Fibroblast of skin of left quadriceps (primary cell): ENCODE measurements at regions not wholly inside any gene's neighbourhood (a gene's known extent, or its start where the extent isn't known, plus 50 kb on each side); places are given as distances from the start of the nearest gene placed in this dataset.
A peak's percentile ranks its signal among the peaks of the same experiment; 100 is the strongest.
"Not testable (repeated sequence)": the region's sequence is repeated elsewhere in the genome, so short reads cannot be mapped to it uniquely, and the experiment has no call there.

Source experiments
- DNase-seq, 2 experiments: peaks; one replicate each; pipeline ENCODE4 v3.0.0-alpha.2; 2013; ENCODE audit warnings: low read depth in 2 of 2

- not testable (repeated sequence) for DNase-seq
Observed at GRCh38 chr5:17034992-17035391, 98.9 kb upstream of the MYO10 start.

GRCh38 chr5:17037751-17038150 is 101.7 kb upstream of the MYO10 start:
- no peak for DNase-seq

- DNase-seq: no peak
Observed at GRCh38 chr5:17039170-17039569, 103.1 kb upstream of the MYO10 start.

GRCh38 chr5:17042041-17042440 is 106.0 kb upstream of the MYO10 start:
- no peak for DNase-seq

GRCh38 chr5:17046320-17046719 is 110.2 kb upstream of the MYO10 start:
- DNase-seq: no peak

DNA sequence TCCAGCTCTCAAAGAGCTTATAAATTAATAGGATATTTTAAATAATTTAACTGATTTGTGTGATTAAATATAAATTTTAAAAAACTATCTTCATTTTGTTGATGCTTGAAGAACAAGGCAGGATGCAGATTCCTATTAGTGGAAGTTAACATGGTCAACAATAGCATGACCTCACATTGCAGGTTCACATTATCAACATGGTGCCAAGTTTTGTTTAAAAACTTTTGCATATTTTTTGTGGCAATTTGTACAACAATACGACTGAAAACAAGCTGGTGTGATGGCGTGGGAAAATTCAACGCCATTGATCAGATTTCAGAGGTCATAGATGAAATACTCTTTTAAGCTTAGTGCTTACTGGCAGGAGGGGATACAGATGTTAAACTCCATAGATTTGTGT is 114.1 kb upstream of the MYO10 start:
- DNase-seq: no peak

DNA sequence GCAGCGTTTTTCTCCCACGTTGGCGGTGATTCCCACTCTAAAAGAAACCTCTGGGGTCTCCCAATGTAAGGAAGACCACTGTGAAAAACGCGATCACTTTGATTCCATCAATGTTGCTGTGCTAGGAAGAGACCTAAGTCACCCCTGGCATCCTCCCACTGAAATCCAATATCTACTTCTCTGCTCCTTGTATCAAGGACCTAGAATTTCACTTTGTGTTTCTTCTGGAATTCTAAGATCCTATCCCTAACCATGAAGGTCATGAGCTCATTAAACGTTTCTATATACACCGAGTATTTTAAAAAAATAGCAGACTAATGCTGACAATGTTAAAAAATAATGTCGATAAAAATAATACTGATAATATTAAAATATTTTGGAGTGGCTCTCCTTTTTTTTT is 118.8 kb upstream of the MYO10 start:
- DNase-seq: no peak

DNA sequence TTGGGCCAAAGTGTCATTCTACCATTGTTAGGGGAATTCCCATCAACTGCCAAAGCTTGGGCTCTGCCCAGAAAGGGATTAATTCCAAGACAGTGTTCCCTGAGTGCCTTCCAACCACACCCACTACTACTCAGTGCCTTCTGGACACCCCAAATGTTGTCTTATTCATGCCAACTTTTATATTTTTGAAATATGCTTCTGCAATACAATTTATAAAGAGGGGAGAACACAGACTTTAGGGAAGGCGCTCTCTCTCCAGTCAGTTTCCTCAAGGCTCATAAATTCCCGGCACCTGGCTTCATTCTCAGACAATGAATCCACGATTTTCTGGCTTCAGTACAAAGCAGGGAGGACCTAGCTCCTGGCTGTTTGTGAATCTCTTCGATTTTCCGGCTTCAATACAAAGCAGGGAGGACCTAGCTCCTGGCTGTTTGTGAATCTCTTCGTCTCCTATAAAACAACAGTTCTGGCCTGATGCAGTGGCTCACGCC is 120.1 kb upstream of the MYO10 start:
- no peak for DNase-seq

DNA sequence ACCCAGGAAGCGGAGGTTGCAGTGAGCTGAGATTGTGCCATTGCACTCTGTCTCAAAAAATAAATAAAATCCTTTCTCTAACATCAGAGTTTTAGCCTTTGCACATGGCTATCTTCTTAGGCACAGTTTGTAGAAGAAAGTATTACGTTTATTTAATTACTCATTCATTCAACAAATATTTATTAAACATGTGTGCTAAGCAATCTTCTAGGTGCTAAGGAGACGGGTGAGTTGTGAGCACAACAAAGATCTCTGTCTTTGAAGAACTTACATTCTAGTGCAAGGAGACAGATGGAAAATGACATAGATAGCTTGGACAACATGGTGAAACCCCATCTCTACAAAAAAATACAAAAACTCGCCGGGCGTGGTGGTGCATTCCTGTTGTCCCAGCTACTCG is 122.3 kb upstream of the MYO10 start:
- no peak for DNase-seq

DNA sequence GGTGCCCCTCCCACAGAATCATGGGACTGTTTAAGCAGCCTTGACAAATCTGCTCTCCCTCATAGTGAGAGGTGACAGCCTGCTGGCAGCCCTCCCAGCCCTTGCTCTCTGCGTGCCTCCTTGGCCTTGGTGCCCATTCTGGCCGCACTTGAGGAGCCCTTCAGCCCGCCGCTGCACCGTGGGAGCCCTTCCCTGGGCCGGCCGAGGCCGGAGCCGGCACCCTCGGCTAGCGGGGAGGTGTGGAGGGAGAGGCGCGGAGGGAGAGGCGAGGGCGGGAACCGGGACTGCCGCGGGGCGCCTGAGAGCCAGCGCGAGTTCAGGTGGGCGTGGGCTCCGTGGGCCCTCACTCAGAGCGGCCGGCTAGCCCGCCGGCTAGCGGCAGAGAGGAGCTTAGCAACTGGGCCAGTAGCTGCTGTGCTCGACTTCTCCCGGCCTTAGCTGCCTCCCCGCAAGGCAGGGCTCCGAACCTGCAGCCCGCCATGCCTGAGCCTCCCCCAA is 125.9 kb upstream of the MYO10 start:
- no peak for DNase-seq

GRCh38 chr5:17062741-17063140 is 126.7 kb upstream of the MYO10 start:
- not testable (repeated sequence) for DNase-seq

DNA sequence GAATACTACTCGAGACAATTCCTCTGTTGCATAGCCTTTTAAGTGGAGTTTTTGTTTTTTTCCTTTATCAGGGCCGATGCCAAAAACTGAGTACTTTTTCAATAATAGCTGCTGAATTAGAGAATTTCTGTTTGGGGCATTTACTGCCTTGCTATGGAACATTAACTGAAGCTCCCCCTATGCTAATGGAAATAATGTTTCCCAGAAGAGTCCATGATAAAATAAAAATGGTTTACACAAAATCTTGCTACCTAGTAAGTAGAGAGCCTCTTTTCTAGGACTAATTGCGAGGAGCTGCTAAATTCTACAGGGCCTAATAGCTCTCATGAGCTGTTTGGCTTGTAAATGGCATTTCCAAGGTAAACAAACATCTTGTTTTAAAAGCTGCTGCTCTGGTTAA is 128.2 kb upstream of the MYO10 start:
- DNase-seq: no peak

DNA sequence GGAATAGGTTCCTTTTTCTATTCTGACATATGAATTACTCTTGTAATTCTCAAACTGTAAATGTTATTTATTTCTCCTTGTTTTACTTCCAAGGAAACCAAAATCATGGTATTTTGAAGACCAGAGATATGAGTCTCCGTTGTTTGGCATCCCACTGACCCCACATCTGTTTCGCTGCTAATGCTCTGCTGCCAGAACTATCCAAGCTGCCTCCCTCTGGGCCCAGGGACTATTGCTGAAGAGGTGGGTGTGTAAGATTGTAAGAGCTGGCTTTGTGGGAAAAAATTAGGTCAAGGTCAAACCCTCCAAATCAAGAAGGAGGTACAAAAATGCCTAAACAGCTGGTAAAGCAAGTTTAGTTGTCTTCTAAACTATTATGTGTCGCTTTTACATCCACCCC is 129.4 kb upstream of the MYO10 start:
- no peak for DNase-seq

- DNase-seq: not testable (repeated sequence)
Observed at GRCh38 chr5:17066026-17066425, 129.9 kb upstream of the MYO10 start.

DNA sequence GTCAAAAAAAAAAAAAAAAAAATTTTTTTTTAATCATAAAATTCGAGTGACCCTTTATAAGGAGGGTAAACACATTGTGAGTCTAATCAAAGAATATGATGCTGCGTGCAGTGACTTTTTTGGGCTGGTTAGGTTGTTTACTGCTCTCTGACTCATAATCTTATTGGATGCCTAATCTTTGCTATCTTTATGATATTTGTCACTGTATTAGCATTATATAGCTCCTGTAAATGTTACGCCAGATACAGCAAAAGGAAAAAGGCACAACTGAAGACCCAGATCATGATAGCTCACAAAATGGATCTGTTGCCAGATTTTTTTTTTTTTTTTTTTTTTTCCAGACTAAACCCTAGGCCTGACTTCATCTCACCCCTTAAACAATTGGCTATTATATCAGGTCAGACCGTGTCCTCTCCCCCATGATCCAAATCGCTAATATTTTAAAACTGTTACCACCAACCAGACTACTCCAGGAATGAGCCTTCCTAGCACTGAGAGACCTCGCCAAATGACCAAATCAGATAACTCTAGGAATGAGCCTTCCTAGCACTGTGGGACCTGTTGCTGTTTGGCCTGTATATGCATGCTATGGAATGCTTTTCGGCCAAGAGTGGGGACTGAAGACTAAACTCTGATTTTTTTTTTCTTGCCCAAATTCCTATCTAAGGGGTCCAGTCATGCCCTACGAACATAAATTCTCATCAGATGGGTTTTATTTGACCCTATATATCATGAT is 131.7 kb upstream of the MYO10 start:
- DNase-seq: no peak

DNA sequence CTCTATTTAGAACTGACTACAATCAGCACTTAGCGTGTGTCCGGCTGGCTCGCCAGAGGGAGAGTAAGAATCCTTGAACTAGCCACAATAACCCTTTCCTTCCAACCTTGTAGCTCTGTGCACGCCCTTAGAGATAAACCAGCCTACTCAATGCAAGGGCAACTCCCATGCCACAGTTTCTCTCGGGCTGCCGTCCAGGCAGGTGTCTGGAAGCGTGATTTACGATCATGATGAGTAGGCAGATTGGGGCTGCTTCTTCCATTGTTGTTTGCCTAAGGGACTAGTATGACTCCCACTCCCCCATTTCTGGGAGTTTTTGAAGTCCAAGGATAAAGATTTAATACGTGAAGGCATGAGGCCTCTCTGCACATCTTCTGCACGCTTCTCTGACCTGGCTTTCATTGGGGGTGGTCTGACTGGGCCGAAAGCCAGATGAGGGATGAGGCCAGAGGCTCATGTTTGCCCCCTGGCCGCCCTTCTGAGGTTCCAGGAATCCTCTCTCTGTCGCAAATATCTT is 134.0 kb upstream of the MYO10 start:
- no peak for DNase-seq

DNA sequence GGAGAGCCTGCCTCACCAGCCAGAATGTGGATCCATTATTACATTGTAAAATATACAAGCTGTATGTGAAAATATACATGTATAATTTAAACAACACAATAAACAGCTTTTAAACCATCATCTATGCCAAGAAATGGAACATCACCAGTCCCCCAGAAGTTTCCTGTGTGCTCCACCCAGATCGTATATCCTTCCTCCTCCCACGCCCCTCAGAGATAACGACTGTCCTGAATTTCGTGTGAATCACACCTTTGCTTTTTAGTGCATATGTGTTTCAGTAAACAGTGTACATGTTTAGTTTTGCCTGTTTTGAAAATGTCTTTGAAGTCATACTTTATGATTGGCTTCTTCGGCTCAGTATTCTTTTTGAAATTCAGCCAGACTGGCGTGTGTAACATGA is 134.6 kb upstream of the MYO10 start:
- DNase-seq: no peak

GRCh38 chr5:17075236-17075635 is 139.1 kb upstream of the MYO10 start:
- DNase-seq: no peak

DNA sequence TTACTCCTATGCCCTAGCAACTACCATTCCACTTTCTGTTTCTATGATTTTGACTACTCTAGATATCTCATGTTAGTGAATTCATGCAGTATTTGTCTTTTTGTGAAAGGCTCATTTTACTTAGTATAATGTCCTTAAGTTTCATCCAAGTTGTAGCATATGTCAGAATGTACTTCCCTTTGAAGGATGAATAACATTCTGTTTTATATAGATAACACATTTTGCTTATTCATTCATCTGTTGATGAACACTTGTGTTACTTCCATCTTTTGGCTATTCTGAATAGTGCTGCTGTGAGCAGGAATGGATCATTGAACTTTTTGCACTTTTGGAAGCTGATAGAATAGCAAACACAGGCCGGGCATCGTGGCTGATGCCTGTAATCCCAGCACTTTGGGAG is 140.2 kb upstream of the MYO10 start:
- DNase-seq: no peak

DNA sequence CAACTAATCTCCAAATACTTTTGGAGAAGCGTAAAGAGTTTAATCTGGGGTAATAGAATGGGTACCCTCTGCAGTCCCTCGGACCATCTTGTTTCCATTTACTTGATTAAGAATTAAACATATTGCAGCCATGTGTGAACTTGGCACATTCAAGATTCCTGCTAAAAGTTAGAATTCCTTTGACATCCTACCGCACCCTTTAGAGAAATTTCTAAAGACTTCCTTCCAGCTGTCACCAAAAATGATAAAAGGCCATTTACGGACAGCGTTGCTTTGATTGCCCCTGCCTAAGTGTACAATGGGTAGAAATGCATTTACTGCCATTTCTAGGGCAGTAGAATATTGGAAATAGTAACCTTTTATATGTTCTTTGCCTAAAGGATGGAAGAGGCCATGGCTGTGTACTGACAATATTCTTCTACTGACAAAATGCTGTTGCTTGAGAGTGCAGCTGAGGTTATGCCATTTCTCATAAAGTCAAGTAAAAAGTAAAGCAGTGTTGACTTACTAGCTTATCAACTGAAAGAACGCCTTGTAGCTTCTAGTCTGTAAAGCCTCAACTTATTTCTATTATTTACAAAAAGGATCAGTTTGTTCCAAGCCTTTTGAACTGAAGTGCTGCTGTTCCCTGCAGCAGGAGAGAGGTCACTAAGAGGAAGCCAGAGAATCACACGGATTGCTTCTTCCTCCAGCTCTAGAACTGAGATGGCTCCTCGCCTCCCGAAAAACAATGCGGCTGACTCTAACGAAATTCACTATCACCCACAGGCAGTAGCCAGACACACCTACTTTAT is 139.8 kb upstream of the BASP1 start:
- peak; percentile 56 to 57 for DNase-seq

GRCh38 chr5:17079562-17079961 is 137.9 kb upstream of the BASP1 start:
- DNase-seq: no peak

DNA sequence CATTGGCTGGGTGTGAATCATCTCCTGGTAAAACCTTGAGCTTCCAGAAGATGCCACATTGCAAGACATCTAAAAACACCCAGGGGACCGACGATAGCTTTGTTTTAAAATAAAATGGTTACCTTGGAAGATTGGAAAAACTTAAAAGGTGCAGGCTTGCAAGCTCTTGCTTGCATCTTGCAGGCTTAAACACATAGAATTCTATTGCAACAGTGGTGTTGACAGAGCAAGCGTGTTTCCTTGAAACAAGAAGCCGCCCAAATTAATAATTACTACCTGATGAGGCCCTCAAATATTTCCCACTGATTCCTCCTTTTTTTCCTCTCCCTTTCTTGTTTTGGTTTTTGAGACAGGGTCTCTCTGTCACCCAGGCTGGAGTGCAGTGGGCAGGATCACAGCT is 137.1 kb upstream of the BASP1 start:
- DNase-seq: peak in 1 of 2 experiments; percentile 24

DNA sequence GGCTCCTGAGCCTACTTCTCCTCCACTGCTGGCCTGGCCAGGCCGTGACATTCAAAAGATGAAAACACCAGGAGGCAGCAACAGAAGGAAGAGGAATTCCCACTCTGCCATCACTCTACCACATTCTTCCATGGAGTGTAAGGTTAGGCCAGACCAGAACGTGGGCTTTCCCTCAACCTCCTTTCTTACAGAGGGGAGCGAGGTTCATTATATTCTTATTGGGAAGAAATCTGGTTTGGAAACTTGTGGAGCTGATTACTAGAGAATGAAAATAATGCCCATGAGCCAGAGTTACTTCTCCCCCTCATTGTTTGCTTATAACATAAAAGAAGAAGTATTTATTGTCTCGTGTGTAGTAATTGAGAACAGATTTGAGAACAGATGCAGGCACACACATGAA is 136.3 kb upstream of the BASP1 start:
- peak; percentile 74 to 79 for DNase-seq
